SK-N-SH treated with all-trans-retinoic acid at 6 μM for 48 hours (cell line): ENCODE measurements at regions not wholly inside any gene's neighbourhood (a gene's known extent, or its start where the extent isn't known, plus 50 kb on each side); places are given as distances from the start of the nearest gene placed in this dataset.

Experiments
- ATAC-seq: fragments of 200-7000 bp; cut with Tn5 transposase; 3 replicates; pipeline ENCODE4 v1.9.1; 2020; ENCODE audit warnings: mild to moderate bottlenecking, moderate library complexity
- ARNTL ChIP-seq: fragments of 450-650 bp; formaldehyde crosslinking; IDR thresholded peaks from 2 replicates; pipeline ENCODE4 v1.5.0; 2020; ENCODE audit warnings: low read depth, mild to moderate bottlenecking, moderate library complexity, borderline replicate concordance
- BACH2 ChIP-seq: fragments of 250-450 bp; sonication (Bioruptor Pico); IDR thresholded peaks from 2 replicates; pipeline ENCODE4 v1.9.0; 2021; ENCODE audit warnings: mild to moderate bottlenecking, borderline replicate concordance
- CSDC2 ChIP-seq: fragments of 250-450 bp; sonication (Bioruptor Pico); IDR thresholded peaks from 2 replicates; pipeline ENCODE4 v1.5.0; 2020; ENCODE audit warnings: mild to moderate bottlenecking, moderate library complexity
- ESRRG ChIP-seq: fragments of 250-450 bp; sonication (Bioruptor Pico); IDR thresholded peaks from 2 replicates; pipeline ENCODE4 v1.6.1; 2021; ENCODE audit warnings: mild to moderate bottlenecking
- GLIS3 ChIP-seq: fragments of 250-450 bp; sonication (Bioruptor Pico); IDR thresholded peaks from 2 replicates; pipeline ENCODE4 v1.5.0; 2020; ENCODE audit warnings: mild to moderate bottlenecking, moderate library complexity
- ISL1 ChIP-seq: fragments of 250-450 bp; sonication (Bioruptor Pico); IDR thresholded peaks from 2 replicates; pipeline ENCODE4 v2.1.2; 2022; ENCODE audit warnings: mild to moderate bottlenecking, moderate library complexity
- PPARA ChIP-seq: fragments of 250-450 bp; sonication (Bioruptor Pico); IDR thresholded peaks from 2 replicates; pipeline ENCODE4 v1.5.0; 2020; ENCODE audit warnings: mild to moderate bottlenecking, borderline replicate concordance
- SNAI2 ChIP-seq: fragments of 250-450 bp; sonication (Bioruptor Pico); IDR thresholded peaks from 2 replicates; pipeline ENCODE4 v1.5.0; 2020; ENCODE audit warnings: mild to moderate bottlenecking, moderate library complexity
- TCF4 ChIP-seq: fragments of 250-450 bp; sonication (Bioruptor Pico); IDR thresholded peaks from 2 replicates; pipeline ENCODE4 v1.8.0; 2021; ENCODE audit warnings: mild to moderate bottlenecking, moderate library complexity, borderline replicate concordance
- TOX ChIP-seq: fragments of 250-450 bp; sonication (Bioruptor Pico); IDR thresholded peaks from 2 replicates; pipeline ENCODE4 v1.8.0; 2021; ENCODE audit warnings: mild to moderate bottlenecking, moderate library complexity, borderline replicate concordance
- ZC3H10 ChIP-seq: fragments of 250-450 bp; sonication (Bioruptor Pico); IDR thresholded peaks from 2 replicates; pipeline ENCODE4 v1.5.1; 2021; ENCODE audit warnings: mild to moderate bottlenecking, moderate library complexity
- ZFP3 ChIP-seq: fragments of 250-450 bp; sonication (Bioruptor Pico); IDR thresholded peaks from 2 replicates; pipeline ENCODE4 v1.5.0; 2020; ENCODE audit warnings: mild to moderate bottlenecking, moderate library complexity
- ZNF565 ChIP-seq: fragments of 450-650 bp; formaldehyde crosslinking; conservative IDR thresholded peaks from 2 replicates; pipeline ENCODE4 v1.5.0; 2020; ENCODE audit warnings: low read depth, mild to moderate bottlenecking, moderate library complexity
- ZNF70 ChIP-seq: fragments of 450-650 bp; formaldehyde crosslinking; IDR thresholded peaks from 2 replicates; pipeline ENCODE4 v1.5.0; 2020; ENCODE audit warnings: mild to moderate bottlenecking, moderate library complexity
- ZNF8 ChIP-seq: fragments of 450-650 bp; formaldehyde crosslinking; IDR thresholded peaks from 2 replicates; pipeline ENCODE4 v1.5.0; 2020; ENCODE audit warnings: mild to moderate bottlenecking, moderate library complexity
- TF ChIP-seq, protein P1 (sequence below): fragments of 250-450 bp; sonication (Bioruptor Pico); IDR thresholded peaks from 2 replicates; pipeline ENCODE4 v1.8.0; 2021; ENCODE audit warnings: low read depth, mild to moderate bottlenecking, moderate library complexity, borderline replicate concordance
- TF ChIP-seq, protein P2 (sequence below): fragments of 250-450 bp; sonication (Bioruptor Pico); IDR thresholded peaks from 2 replicates; pipeline ENCODE4 v1.8.0; 2020; ENCODE audit warnings: mild to moderate bottlenecking, moderate library complexity, borderline replicate concordance
- TF ChIP-seq, protein P3 (sequence below): fragments of 250-450 bp; sonication (Bioruptor Pico); IDR thresholded peaks from 2 replicates; pipeline ENCODE4 v1.5.1; 2020; ENCODE audit warnings: low read depth, mild to moderate bottlenecking, moderate library complexity
- TF ChIP-seq, protein P4 (sequence below): fragments of 250-450 bp; sonication (Bioruptor Pico); IDR thresholded peaks from 2 replicates; pipeline ENCODE4 v1.5.0; 2020; ENCODE audit warnings: mild to moderate bottlenecking, moderate library complexity
- TF ChIP-seq, protein P5 (sequence below): fragments of 250-450 bp; sonication (Bioruptor Pico); IDR thresholded peaks from 2 replicates; pipeline ENCODE4 v1.5.1; 2021; ENCODE audit warnings: mild to moderate bottlenecking, moderate library complexity

DNA sequence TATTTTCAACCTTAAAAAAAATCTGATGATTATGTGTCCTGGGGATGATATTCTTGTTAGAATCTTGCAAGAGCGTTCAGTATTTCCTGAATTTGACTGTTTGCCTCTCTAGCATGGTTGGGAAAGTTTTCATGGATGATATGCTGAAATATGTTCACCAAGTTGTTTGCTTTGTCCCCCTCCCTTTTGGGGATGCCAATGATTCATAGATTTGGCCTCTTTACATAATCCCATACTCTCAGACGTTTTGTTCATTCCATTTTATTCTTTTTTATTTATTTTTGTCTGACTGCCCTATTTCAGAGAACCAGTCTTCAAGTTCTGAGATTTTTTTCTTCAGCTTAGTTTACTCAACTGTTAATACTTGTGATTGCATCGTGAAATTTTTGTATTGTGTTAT is 415.1 kb downstream of the FAM47B start:
- no peak for ATAC-seq
- no peak for TF ChIP-seq ZC3H10
- TF ChIP-seq TOX: no peak
- TF ChIP-seq ZNF565 (CRISPR knock-in tag): no peak
- TF ChIP-seq, protein P1, sequence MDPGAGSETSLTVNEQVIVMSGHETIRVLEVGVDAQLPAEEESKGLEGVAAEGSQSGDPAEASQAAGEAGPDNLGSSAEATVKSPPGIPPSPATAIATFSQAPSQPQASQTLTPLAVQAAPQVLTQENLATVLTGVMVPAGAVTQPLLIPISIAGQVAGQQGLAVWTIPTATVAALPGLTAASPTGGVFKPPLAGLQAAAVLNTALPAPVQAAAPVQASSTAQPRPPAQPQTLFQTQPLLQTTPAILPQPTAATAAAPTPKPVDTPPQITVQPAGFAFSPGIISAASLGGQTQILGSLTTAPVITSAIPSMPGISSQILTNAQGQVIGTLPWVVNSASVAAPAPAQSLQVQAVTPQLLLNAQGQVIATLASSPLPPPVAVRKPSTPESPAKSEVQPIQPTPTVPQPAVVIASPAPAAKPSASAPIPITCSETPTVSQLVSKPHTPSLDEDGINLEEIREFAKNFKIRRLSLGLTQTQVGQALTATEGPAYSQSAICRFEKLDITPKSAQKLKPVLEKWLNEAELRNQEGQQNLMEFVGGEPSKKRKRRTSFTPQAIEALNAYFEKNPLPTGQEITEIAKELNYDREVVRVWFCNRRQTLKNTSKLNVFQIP (CRISPR knock-in tag): no peak
- TF ChIP-seq, protein P2, sequence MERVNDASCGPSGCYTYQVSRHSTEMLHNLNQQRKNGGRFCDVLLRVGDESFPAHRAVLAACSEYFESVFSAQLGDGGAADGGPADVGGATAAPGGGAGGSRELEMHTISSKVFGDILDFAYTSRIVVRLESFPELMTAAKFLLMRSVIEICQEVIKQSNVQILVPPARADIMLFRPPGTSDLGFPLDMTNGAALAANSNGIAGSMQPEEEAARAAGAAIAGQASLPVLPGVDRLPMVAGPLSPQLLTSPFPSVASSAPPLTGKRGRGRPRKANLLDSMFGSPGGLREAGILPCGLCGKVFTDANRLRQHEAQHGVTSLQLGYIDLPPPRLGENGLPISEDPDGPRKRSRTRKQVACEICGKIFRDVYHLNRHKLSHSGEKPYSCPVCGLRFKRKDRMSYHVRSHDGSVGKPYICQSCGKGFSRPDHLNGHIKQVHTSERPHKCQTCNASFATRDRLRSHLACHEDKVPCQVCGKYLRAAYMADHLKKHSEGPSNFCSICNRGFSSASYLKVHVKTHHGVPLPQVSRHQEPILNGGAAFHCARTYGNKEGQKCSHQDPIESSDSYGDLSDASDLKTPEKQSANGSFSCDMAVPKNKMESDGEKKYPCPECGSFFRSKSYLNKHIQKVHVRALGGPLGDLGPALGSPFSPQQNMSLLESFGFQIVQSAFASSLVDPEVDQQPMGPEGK (CRISPR knock-in tag): no peak
- TF ChIP-seq ARNTL: no peak
- TF ChIP-seq, protein P3, sequence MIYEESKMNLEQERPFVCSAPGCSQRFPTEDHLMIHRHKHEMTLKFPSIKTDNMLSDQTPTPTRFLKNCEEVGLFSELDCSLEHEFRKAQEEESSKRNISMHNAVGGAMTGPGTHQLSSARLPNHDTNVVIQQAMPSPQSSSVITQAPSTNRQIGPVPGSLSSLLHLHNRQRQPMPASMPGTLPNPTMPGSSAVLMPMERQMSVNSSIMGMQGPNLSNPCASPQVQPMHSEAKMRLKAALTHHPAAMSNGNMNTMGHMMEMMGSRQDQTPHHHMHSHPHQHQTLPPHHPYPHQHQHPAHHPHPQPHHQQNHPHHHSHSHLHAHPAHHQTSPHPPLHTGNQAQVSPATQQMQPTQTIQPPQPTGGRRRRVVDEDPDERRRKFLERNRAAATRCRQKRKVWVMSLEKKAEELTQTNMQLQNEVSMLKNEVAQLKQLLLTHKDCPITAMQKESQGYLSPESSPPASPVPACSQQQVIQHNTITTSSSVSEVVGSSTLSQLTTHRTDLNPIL: no peak

DNA sequence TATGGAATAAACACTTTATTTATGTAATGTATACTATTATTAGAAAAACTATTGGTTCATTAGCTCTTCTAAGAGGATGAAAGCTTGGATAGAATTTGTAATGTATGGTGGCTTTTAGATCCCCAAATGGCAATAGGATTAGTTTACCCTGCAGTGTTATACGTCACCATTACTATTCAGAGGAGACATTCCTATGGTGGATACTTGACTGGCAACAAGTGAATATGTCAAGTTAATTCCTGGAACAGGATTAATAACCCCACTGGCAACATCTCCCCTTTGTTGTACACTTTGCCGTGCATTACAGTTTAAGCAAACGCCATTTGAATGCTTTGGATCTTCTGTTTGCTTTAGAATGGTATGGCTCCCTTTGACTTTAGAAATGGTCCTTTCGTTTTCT is 420.3 kb downstream of the FAM47B start:
- no peak for ATAC-seq
- TF ChIP-seq TOX (no peak), TCF4 (CRISPR knock-in tag) (no peak), GLIS3 (CRISPR knock-in tag) (no peak), PPARA (CRISPR knock-in tag) (no peak), ZNF8 (CRISPR knock-in tag) (no peak), ZC3H10 (no peak), SNAI2 (CRISPR knock-in tag) (no peak), ISL1 (no peak), ZNF70 (CRISPR knock-in tag) (no peak), ZFP3 (CRISPR knock-in tag) (no peak)
- TF ChIP-seq, protein P1 (CRISPR knock-in tag): no peak
- TF ChIP-seq, protein P2 (CRISPR knock-in tag): no peak
- TF ChIP-seq, protein P4, sequence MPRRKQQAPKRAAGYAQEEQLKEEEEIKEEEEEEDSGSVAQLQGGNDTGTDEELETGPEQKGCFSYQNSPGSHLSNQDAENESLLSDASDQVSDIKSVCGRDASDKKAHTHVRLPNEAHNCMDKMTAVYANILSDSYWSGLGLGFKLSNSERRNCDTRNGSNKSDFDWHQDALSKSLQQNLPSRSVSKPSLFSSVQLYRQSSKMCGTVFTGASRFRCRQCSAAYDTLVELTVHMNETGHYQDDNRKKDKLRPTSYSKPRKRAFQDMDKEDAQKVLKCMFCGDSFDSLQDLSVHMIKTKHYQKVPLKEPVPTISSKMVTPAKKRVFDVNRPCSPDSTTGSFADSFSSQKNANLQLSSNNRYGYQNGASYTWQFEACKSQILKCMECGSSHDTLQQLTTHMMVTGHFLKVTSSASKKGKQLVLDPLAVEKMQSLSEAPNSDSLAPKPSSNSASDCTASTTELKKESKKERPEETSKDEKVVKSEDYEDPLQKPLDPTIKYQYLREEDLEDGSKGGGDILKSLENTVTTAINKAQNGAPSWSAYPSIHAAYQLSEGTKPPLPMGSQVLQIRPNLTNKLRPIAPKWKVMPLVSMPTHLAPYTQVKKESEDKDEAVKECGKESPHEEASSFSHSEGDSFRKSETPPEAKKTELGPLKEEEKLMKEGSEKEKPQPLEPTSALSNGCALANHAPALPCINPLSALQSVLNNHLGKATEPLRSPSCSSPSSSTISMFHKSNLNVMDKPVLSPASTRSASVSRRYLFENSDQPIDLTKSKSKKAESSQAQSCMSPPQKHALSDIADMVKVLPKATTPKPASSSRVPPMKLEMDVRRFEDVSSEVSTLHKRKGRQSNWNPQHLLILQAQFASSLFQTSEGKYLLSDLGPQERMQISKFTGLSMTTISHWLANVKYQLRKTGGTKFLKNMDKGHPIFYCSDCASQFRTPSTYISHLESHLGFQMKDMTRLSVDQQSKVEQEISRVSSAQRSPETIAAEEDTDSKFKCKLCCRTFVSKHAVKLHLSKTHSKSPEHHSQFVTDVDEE (CRISPR knock-in tag): no peak

GRCh38 chrX:35374116-35374515 is 424.0 kb upstream of the MAGEB16 start:
- ATAC-seq: no peak
- TF ChIP-seq ESRRG (CRISPR knock-in tag) (no peak), BACH2 (CRISPR knock-in tag) (no peak), CSDC2 (CRISPR knock-in tag) (no peak), PPARA (CRISPR knock-in tag) (no peak), ZNF8 (CRISPR knock-in tag) (no peak), ZC3H10 (no peak), ARNTL (no peak)
- TF ChIP-seq, protein P2 (CRISPR knock-in tag): no peak
- TF ChIP-seq, protein P5, sequence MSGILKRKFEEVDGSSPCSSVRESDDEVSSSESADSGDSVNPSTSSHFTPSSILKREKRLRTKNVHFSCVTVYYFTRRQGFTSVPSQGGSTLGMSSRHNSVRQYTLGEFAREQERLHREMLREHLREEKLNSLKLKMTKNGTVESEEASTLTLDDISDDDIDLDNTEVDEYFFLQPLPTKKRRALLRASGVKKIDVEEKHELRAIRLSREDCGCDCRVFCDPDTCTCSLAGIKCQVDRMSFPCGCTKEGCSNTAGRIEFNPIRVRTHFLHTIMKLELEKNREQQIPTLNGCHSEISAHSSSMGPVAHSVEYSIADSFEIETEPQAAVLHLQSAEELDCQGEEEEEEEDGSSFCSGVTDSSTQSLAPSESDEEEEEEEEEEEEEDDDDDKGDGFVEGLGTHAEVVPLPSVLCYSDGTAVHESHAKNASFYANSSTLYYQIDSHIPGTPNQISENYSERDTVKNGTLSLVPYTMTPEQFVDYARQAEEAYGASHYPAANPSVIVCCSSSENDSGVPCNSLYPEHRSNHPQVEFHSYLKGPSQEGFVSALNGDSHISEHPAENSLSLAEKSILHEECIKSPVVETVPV (CRISPR knock-in tag): no peak
- TF ChIP-seq, protein P4 (CRISPR knock-in tag): no peak
